ENCODE measurements at regions not wholly inside any gene's neighbourhood (a gene's known extent, or its start where the extent isn't known, plus 50 kb on each side); places are given as distances from the start of the nearest gene placed in this dataset.
A peak's percentile ranks its signal among the peaks of the same experiment; 100 is the strongest.

DNA sequence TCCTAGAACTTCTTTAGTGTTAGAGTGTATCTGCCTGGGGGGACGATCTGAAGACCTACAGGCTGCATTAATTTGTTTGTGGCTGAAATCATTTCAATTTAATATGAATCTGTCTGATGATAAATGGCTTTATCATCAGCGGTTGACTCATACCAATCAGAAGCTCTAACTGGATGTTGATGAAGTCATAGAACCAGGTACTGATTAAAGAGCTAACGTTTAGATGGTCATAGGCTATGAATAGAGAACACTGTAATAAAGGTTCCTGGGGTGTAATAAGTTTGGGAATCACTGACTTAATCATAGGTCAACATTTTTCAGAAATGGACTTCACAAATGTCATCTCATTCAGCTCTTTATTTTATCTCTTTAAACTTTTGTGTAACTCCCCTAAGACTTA lies 329.9 kb downstream of the MSX2 start:
- DNase-seq (ENCODE audit: low read depth) = no peak

DNA sequence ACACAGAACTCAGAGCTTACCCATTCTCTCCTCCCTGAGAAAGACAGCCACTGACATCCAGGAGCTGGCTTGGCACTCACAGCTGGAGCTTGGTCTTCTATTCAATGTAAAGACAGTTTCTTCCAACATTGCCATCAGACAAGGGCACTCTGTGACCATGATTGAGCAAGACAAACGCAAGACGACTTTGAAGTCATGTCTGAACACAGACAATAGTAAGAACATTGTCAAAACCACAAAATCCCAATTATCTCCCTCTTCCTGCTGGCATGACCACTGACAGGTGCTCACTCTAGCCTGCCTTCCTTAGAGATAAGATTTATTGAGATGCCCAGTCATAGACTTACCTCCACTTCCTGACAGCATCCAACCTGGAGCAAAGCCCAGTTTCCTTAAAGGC lies 328.0 kb downstream of the MSX2 start:
- no peak for DNase-seq (ENCODE audit: low read depth)

DNA sequence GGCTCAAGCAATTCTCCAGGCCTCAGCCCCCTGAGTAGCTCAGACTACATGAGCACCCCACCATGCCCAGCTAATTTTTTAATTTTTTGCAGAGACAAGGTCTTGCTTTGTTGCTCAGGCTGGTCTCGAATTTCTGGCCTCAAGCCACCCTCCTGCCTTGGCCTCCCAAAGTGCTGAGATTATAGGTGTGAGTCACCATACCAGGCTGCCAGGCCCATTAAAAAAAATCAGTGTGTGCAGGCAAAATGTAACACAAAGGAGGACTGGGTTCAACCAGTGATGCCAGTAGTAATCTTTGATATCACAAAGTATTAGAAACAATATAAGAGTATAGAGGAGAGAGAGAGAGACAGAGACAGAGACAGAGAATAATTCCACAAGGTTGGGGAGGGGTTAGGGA lies 322.7 kb downstream of the MSX2 start:
- DNase-seq (ENCODE audit: low read depth) = peak; percentile 20

DNA sequence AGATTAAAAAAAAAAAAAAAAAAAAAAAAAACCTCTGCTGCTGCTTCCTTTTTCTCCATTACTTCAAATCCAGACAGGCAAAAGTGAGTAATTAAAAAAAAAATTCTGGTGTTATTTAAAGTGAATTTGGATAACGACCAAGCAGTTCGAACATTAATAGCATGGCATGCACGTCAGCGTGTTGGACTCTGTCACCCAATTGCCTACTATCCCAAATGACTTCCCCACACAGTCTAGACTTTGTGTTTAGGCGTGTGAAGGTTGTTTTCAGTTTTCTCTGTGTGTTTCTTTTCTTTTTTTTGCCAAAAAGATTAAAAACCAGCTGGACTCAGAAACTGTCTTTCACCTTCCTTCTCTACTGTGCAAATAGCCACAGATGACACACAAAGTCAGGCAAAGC lies 321.4 kb downstream of the MSX2 start:
- DNase-seq (ENCODE audit: low read depth) = no peak

DNA sequence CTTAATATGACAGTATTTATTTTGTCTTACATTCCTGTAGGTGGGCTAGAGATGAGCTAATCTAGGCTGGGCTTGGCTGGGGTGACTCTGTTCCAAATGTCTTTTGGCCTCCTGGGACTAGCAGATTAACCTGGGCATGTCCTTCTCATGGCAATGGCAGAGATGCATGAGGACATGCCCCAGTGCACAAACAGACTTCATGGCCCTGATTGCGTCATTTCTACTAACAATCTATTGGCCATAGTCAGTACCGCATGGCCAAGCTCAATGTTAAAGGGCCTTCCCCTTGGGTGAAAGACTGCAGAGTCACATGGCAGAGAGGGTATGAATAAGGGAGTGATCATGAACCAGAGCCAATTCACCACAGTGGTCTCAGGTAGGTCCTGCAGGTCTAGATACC lies 313.4 kb downstream of the MSX2 start:
- no peak for DNase-seq (ENCODE audit: low read depth)

DNA sequence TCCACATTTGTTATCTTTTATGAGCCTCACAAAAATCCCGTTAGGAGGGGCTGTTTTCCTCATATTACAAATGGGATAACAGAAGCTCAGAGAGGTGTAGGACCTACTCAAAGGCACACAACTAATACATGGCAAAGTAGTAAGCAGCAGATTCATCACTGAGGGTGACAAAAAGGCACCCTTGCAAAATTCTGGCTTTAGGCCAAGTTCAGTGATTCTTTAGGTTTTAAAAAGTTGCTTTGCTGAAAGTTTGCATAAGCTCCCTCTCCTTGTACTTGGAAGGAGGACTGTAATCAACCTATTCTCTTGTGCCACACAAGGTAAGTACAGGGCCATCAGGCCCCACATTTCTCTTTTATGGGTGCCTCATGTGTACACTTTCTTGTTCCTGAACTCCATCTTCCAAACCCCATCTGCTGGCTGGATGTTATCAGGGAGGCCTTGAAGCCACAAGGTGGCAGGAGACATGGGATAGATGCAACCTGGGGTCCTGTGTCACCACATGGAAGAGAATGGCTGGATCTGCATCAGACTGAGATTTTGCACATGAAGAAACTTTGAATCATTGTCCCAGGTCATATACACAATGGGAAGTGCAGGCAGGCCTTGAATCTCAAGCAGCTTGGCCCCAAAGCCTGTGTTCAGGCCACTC lies 311.6 kb downstream of the MSX2 start:
- DNase-seq (ENCODE audit: low read depth) = no peak

DNA sequence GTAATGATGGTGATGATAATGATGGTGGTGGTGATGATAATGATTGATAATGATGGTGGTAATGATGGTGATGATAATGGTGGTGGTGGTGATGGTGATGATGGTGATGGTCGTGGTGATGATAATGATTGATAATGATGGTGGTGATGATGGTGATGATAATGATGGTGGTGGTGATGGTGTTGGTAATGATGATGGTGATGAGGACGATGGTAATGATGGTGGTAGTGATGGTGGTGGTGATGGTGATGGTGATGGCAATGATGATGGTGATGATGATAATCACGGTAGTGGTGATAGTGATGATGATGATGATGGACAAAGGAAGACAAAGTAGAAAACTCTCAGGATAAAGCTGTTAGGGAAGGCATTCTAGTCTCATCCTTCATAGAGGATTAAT lies 310.5 kb downstream of the MSX2 start:
- no peak for DNase-seq (ENCODE audit: low read depth)

DNA sequence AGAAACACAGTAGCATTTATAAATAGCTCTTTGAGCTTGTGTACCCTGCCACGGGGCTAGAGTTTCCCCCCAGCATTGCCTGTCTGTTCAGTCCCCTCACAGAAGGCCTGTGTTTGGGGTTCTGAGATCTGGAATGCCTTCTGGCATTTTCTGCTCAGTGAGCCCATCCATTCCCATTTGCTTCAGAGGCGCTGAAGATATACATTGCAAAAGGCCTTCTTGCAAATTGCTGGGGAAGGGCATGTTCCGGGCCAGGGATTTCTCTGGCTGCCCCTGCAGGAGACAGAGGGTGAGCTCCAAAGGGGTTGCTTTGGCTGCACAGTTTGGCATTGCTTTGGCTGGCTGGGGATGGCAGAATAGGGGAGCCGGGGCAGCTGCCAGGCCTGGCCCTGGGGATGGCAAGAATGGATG lies 308.4 kb downstream of the MSX2 start:
- no peak for DNase-seq (ENCODE audit: low read depth)

DNA sequence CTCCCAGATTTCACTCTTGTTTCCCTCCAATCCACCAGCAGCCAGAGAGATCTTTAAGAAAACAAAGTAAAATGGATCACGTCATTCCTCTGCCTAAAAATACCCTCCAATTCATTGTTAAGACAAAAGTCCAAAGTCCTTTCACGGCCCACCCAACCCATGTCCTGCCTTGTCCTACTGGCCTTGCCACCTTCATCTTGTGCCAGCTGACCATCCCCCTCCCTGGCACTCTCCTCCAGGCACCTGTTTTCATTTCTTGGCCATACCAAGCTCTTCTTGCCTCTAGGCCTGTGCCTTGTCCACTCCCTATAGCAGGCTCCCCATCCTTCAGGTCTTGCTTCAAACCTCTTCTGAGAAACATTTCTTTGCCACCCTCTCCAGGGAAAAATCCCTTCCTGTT lies 307.6 kb downstream of the MSX2 start:
- DNase-seq (ENCODE audit: low read depth) = no peak

DNA sequence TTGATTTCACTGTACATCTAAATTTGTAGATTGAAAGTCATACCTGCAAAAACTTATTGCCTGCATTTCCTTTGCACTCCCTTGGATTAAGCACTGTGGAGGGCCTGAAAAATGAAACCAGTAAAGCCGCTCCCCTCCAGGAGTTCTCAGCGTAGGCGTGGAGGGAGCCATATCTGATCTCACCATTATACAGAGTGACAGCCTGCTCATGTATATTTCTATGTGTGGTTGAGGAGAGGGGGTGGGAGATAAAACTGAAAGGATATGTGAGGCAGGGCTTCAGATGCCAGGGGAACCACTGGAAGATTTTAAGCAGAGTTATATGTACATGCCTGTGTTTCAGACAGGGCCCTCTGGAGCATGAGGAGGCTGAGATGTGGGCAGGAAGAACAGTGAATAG lies 303.0 kb downstream of the MSX2 start:
- DNase-seq (ENCODE audit: low read depth) = no peak

DNA sequence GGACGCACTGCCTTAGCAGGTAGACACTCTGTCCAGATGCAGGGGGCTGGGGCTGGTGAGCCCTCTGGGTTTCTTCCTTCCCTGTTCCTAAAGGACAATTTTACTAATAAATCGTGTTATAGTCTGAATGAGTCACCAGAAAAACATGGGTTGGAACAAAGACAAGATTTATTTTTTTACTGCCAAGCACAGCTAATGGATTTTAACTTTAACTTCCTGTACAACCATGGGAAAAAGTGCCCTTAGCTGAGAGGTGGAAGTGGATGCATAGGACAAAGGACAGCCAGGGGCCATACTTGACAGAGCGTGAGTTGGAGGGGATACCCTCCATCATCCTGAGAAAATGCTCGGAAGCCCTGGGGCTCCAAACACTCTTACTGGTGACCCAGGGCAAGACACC lies 300.7 kb downstream of the MSX2 start:
- no peak for DNase-seq (ENCODE audit: low read depth)

DNA sequence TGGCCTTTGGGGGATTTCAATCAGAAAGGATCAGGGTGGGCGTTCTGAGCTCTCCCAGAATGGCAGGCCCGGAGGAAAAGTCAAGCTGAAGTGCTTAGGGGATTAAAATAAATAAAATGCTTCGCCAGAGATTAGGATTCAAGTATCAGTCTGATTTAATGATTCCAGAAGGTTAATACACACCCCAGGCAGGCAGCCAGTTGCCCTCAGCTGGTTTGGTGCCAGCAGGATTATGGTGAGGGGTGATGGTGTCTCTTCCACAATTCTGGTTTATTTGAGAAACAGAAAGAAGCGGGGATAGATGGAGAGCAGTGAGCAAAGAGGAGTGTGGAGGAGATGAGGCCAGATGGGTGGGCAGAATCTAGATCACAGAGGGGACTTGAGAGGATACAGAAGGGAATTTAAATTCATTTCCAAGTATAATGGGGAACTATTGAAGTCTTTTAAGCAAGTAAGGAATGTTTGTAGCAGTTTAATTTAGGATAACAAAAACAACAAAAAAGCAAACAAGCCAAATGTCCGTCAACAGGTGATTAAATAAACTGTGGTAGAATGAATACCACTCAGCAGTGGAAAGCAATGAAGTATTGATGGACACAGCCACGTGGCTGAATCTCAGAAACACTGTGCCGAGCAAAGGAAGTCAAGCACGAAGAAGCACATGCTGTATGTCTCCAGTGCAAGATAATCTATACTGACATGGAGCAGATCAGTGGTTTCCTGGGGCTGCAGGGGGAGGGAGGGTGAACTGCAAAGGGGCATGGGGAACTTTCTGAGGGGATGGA lies 297.7 kb downstream of the MSX2 start:
- DNase-seq (ENCODE audit: low read depth) = no peak

DNA sequence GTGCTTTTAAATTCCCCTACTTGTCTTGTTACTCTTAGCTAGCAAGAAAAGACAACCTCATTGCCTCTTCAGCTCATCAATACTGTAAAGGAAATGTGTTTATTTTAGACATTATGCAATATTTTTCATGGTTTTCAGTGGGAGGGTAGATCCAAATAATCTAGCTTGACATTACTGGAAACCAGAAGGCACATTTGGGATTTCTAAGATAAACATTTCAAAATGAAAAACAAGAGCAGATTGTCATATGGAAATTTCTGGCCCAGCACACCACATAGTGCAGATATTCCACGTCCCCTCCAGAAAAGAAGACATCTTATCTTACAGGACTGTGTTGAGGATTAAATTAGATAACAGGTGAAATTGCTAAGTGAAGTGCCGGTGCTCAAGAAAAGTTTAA lies 296.9 kb downstream of the MSX2 start:
- no peak for DNase-seq (ENCODE audit: low read depth)

DNA sequence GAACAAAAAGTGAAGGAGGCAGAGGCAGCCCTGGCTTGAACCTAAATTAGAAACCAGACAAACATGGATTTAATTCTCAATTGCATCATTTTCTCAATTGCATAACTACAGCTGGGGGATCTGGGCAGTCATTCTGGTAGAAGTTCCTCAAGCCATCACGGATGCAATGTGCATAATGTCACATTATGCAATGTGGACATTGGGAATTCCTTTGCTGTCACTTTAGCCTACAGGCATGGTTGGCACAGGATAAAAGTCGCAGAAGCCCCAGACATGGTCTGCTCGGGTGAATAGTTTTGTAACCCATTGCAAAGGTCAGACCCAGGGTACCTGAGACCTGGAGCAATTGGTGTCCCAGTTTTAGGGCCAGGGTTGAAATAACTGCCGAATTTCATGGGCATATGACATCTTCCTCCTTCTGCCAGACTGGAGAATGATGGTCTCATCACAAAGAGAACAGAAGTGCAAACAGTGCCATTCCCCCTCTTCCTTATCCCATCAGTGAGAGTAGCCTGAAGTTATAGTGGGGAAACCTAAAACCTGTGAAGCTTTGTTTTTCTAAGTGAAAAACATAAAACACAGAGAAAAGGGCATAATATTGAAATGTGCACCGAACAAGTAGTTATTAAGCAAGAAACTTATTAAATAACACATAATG lies 290.8 kb downstream of the MSX2 start:
- DNase-seq (ENCODE audit: low read depth) = no peak

DNA sequence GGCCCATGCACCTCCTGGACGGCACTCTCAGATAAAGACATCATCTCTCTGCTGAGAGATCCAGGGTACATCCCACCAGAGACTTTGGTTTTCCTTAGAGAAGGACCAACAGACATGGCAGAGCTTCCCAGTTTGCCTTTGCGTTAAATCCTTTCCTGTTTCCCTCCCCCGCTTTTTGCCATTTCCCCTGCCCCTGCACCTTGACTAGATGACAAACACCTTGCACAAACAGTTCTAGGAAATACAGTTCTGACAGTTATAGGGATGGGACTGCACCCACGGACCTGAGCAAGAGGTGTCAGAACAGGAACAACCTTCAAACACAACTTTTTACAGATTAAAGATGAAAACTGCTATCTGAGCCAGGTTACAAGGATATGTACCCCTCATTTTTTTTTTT lies 288.9 kb downstream of the MSX2 start:
- no peak for DNase-seq (ENCODE audit: low read depth)

DNA sequence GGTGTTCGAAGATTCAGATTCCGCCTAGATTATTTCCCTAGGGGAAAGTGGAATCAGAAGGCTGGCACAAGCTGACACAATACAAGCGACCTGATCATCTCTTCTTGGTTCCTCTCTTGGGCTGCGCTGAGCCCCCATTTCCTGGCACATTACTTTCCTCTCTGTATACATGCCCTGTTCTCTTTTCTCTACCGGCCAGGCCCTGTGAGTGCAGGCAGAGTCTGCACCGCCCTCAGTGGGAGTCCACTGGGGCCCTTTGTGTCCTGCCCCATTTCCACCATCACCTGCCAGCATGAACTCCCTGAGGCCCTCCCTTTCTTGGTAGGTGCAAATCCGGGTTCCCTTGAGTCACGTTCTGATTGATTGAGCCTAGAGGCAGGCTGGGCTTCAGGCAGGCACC lies 287.9 kb downstream of the MSX2 start:
- no peak for DNase-seq (ENCODE audit: low read depth)

DNA sequence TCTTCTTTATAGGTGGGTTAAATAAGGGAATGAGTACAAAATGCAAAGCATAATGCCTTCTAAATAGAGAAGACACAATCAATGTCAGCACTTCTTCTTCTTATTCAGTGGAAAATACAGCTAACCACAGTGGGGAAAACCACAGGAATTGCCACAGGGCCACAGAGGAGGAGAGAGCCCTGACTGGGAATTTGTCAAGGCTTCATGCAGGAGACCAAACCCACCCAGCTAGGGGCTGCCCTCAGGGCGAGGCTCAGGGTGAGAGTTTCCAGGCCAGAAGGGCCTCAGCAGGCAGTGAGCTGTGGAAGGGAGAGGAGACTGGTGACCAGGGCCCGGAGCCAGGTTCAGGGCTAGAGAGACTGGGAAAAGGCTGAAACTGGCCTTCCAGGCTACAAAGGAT lies 279.1 kb downstream of the MSX2 start:
- no peak for DNase-seq (ENCODE audit: low read depth)

DNA sequence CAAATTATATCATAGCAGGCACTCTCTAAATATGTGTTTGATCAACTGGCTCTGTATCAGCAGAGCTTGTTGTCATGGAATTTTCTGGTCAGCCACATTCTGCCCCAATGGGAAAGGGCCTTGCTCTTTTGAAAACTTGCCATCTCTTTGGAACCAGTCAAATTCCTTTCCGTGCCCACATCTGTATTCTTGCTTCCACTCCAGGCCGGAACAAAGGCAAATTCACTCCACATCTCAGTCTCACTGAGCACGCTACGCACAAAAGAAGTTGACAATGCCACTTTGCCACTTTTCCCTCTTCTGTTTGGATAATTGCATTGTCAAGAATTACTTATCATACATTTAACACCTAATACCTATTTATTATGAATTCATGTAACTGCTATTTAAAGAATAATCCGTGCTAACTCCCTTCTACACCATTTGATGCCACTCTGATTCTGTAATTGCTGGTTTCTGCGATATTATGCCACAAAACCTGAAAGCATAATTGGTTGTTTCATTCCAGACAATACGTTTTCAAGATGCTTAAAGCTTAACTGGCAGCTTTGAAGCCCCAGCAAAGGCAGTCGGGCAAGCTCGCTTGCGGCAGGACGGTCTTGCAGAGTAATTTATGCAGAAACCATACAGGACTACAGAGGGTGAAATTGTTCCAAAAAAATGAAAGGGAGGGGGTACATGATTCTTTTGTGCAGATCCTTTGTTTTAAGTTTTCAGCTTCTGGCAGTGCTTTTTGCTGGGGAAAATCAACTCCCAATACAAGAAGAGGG lies 277.7 kb downstream of the MSX2 start:
- no peak for DNase-seq (ENCODE audit: low read depth)

DNA sequence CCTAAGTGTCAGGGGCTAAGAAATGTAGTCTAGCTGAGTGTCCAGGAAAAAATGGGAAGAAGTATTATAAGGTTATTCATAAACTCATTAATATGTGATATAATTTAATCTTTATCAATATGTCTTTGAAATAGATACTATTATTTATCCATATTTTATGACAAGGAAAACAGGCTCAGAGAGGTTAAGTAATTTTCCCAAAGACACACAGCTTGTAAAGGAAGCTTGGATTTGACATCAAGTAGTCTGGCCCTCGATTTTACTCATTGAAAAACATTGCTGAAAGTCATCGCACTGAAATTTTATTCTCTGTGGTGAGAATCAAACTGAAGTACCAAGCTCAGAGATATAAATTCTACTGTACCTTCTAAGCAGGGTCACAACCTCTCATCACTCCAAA lies 276.9 kb downstream of the MSX2 start:
- DNase-seq (ENCODE audit: low read depth) = no peak

DNA sequence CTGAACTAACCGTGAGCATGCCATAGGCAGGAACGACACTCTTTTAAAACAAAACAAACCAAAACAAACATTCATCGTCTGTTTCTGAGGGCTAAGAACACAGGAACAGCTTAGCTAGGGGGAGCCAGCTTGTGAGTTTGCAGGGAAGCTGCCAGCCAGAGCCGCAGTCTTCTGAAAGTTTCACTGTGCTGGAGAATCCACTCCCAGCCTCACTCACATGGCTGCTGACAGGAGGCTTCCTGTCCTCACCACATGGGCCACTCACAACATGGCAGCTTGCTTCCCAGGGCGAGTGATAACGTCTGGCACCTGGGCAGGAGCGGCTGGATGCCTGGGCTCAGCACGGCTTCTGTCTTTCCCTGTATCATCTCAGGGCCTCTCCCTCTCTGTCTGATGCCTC lies 275.2 kb downstream of the MSX2 start:
- DNase-seq (ENCODE audit: low read depth) = no peak

DNA sequence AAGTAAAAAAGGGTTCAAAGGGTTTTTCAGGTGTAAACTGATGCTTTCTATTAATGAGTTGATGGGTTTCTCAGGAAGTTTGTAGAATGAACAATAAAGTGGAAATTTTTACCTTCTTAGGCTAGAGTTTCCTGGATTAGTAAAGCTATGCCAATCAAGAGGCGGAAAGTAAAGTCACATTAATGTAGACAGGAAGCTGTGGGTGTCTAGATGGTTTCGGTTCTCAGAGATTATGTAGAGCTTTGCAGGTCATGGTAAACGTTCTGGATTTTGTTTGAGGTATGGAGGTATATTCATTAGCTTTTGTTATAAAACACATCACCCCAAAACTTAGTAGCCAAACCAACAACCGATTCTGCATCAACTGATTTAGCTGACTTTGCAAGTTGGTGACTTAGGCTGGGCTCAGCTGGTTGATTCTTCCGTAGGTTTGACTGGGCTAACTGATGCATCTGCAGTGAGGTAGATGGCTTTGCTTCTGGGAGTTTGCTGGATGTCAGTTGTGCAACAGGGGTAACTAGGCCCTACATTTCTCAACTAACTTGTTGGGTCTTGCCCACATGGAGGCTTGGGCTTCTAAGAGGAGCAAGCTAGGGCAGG lies 273.8 kb downstream of the MSX2 start:
- no peak for DNase-seq (ENCODE audit: low read depth)

DNA sequence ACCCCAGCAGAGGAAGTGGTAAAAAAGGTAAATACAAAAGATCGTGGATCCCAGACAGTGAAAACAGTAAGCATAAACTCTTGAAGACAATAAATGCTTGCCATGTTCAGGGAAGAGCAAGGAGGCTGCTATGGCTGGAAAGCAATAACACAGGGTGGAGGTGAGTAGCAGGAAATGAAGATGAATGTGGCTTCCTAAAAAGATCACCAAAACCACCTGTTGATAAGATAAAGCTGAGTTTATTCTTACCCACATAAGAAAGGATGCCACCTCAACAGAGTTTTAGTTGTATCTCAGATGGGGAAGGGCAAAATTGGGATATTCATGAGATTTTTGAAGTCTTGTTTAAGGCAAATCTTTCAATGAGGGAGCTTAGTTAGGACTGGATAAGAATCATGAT lies 273.3 kb downstream of the MSX2 start:
- no peak for DNase-seq (ENCODE audit: low read depth)

Data from HT1080 (cell line).